ENCODE measurements at regions not wholly inside any gene's neighbourhood (a gene's known extent, or its start where the extent isn't known, plus 50 kb on each side); places are given as distances from the start of the nearest gene placed in this dataset.
"Not testable (repeated sequence)": the region's sequence is repeated elsewhere in the genome, so short reads cannot be mapped to it uniquely, and the experiment has no call there.

- no peak overlapping the region for H3K27ac Mint-ChIP-seq
- ATAC-seq (no peak), DNase-seq (no peak)
- H3K27me3 Mint-ChIP-seq = no peaks in the 10 kb centered on the region
- H3K36me3 Mint-ChIP-seq (ENCODE audit: low read depth) = no peaks in the 10 kb centered on the region
- no peaks in the 10 kb centered on the region for H3K4me1 Mint-ChIP-seq
- no peaks in the 10 kb centered on the region for H3K9me3 Mint-ChIP-seq
- H3K4me3 Mint-ChIP-seq = no peak overlapping the region
Observed at GRCh38 chr2:66279024-66279423, 155.9 kb upstream of the MEIS1 start.

GRCh38 chr2:66275984-66276383, 158.9 kb upstream of the MEIS1 start:
- no peak for ATAC-seq

DNA sequence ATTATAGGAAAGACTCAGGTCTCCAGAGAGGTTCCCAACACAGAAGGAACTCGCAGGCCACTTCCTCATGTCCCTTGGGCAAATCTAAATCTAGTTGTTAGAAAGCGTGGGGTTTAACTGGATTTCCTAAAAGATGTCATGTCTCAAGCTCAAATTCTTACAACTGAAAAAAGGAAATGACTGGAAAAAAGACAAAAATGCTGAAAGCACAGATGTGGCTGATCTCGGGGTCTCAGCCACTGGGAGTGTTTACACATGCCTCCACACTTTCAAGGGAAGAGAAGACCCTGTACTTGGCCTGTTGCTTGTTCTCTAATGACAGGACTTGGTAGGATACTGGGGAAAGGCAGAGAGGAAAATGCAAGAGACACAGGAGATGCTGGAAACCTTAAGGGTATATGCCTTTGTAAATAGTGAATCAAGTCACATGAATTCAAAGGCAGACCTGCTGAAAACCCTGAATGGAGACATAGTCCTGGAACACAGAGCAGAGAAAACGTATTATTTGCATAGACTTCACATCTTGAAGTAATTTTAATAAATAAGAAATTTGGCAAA, 160.9 kb upstream of the MEIS1 start:
- Mint-ChIP-seq H3K4me1 (no peaks in the 10 kb centered on the region), H3K9me3 (no peaks in the 10 kb centered on the region), H3K27me3 (no peaks in the 10 kb centered on the region), H3K36me3 (ENCODE audit: low read depth) (no peaks in the 10 kb centered on the region), H3K4me3 (no peak overlapping the region), H3K27ac (no peak overlapping the region)
- ATAC-seq (no peak), DNase-seq (no peak)

More at GRCh38 chr2:66275984-66276383, 158.9 kb upstream of the MEIS1 start:
- H3K4me3 Mint-ChIP-seq = no peak overlapping the region
- H3K9me3 Mint-ChIP-seq = no peaks in the 10 kb centered on the region
- H3K4me1 Mint-ChIP-seq = no peaks in the 10 kb centered on the region
- no peak for DNase-seq
- no peaks in the 10 kb centered on the region for H3K27me3 Mint-ChIP-seq
- H3K36me3 Mint-ChIP-seq (ENCODE audit: low read depth) = no peaks in the 10 kb centered on the region
- no peak overlapping the region for H3K27ac Mint-ChIP-seq

DNA sequence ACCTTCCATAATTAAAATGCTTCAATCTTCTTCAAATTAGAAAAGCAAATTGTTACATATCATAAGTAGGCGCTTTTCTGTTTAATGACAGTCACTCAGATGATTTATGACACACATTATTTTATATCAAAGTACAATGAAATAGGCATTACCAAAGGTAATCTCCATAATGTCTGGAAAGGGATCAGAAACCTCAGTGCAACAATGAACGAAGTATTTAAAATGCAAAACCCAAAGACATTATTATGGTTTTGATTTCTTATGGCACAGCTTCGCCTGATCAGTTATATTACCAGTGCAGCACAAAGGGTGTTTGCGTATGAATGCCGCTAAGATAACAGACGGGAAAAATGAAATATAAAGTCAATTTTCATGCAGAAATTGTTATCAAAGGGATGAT, 162.2 kb upstream of the MEIS1 start:
- ATAC-seq = no peak
- H3K4me3 Mint-ChIP-seq = no peak overlapping the region
- no peaks in the 10 kb centered on the region for H3K36me3 Mint-ChIP-seq (ENCODE audit: low read depth)
- no peak for DNase-seq
- no peaks in the 10 kb centered on the region for H3K27me3 Mint-ChIP-seq
- no peaks in the 10 kb centered on the region for H3K4me1 Mint-ChIP-seq
- no peaks in the 10 kb centered on the region for H3K9me3 Mint-ChIP-seq
- no peak overlapping the region for H3K27ac Mint-ChIP-seq

DNA sequence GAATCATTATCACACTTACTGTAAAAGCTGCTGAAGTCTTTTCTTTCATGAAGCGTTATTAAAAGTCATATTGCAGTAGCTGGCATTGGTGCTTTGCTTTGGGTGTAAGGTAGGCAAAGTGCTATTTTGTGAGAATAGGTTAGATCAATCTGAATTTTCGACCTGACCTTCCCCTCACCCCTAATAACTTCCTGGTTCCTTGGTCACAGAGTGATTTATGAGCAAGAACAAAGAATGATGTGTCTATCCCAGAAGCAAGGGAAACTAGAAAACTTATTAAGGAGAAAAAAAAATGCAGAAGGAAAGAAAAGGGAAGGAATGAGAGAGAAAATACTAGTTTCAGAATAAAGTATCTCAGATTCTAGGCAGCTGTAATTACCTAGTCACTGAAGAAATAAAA, 163.1 kb upstream of the MEIS1 start:
- no peak for DNase-seq
- H3K4me3 Mint-ChIP-seq = no peak overlapping the region
- no peak overlapping the region for H3K27ac Mint-ChIP-seq
- H3K27me3 Mint-ChIP-seq = no peaks in the 10 kb centered on the region
- no peaks in the 10 kb centered on the region for H3K4me1 Mint-ChIP-seq
- no peak for ATAC-seq
- no peaks in the 10 kb centered on the region for H3K9me3 Mint-ChIP-seq
- no peaks in the 10 kb centered on the region for H3K36me3 Mint-ChIP-seq (ENCODE audit: low read depth)

DNA sequence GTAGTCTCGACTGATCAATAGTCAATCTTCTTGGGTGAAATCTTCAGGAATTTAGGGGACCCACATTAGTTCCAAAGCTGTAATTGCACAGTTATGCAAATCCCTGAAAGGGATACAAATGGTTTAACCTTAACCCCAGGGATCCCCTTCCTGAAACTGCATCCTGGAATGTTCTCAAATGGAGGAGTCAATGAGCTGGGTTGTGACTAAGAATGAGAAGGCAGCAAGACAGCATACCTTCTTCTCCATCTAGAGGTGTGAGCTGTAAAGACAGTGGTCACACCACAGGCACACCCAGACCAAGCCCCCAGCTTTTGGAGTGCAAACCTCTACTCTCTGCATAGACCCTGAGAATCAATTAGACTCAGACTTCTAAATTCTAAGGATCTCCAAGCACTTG, 164.7 kb upstream of the MEIS1 start:
- Mint-ChIP-seq H3K4me1 (no peaks in the 10 kb centered on the region), H3K27me3 (no peaks in the 10 kb centered on the region), H3K27ac (no peak overlapping the region), H3K4me3 (no peak overlapping the region), H3K36me3 (ENCODE audit: low read depth) (no peaks in the 10 kb centered on the region), H3K9me3 (no peaks in the 10 kb centered on the region)
- no peak for DNase-seq
- no peak for ATAC-seq

DNA sequence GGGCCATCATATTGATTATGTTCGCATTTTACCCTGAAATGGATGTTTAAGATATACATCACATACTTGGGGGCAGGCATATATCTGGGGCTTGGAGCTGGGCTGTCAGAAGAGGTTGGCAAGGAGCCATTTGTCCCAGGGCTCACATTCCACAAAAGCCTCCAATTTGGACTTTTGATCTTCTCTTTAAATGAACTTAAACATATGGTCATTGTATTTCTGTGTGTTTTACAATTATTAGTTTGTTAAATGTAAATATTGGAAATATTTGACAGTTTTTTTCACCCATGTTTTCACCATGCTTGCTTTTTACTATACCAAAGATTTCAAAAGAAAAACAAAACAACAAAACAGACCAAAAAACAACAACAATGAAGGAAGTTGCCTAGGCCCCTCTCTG, 165.8 kb upstream of the MEIS1 start:
- no peak overlapping the region for H3K27ac Mint-ChIP-seq
- H3K27me3 Mint-ChIP-seq = no peaks in the 10 kb centered on the region
- DNase-seq (no peak), ATAC-seq (no peak)
- H3K9me3 Mint-ChIP-seq = no peaks in the 10 kb centered on the region
- H3K4me1 Mint-ChIP-seq = no peaks in the 10 kb centered on the region
- no peak overlapping the region for H3K4me3 Mint-ChIP-seq
- no peaks in the 10 kb centered on the region for H3K36me3 Mint-ChIP-seq (ENCODE audit: low read depth)

DNA sequence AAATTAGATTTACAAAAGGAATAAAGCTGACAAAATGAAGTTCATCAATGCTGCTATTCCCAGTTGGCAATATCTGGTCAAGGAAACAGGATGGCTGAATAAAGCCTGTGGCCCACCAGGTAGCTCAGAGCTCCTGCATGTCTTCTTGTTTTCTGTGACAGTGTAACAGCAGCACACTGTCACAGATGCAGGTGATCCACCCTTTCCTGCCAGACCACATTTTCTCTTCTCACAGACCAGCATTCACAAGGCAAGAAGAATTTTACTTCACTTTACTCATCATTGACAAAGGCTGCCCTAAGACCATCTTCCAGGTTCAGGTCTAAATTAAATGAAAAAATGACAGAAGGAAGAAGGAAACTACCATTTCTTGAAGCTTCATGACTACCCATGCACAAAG, 166.2 kb upstream of the MEIS1 start:
- H3K27me3 Mint-ChIP-seq = no peaks in the 10 kb centered on the region
- H3K4me1 Mint-ChIP-seq = no peaks in the 10 kb centered on the region
- no peaks in the 10 kb centered on the region for H3K36me3 Mint-ChIP-seq (ENCODE audit: low read depth)
- no peak overlapping the region for H3K27ac Mint-ChIP-seq
- ATAC-seq = no peak
- no peak for DNase-seq
- no peak overlapping the region for H3K4me3 Mint-ChIP-seq
- H3K9me3 Mint-ChIP-seq = no peaks in the 10 kb centered on the region

DNA sequence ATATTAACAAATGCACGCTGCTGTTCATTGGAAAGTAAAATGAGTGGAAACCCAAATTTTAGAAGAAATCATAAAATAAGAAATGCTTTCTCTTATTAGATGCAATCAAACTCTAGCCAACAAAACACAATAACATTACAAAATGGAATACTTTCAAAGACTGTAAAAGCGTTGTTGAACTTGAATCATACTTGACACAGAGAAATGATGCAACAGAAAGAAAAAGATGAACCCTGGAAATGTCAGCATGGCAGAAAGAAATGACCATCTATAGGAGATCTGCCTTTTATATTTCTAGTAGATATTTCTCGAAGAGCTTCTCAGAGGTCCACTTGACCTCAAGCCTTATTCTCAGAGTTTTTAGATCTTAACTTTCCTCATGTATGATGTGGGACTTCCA, 170.6 kb upstream of the MEIS1 start:
- no peaks in the 10 kb centered on the region for H3K36me3 Mint-ChIP-seq (ENCODE audit: low read depth)
- H3K27ac Mint-ChIP-seq = no peak overlapping the region
- no peak for ATAC-seq
- no peaks in the 10 kb centered on the region for H3K27me3 Mint-ChIP-seq
- DNase-seq = no peak
- H3K4me3 Mint-ChIP-seq = no peak overlapping the region
- no peaks in the 10 kb centered on the region for H3K4me1 Mint-ChIP-seq
- no peaks in the 10 kb centered on the region for H3K9me3 Mint-ChIP-seq

- Mint-ChIP-seq H3K27me3 (no peaks in the 10 kb centered on the region), H3K4me1 (no peaks in the 10 kb centered on the region), H3K36me3 (ENCODE audit: low read depth) (no peaks in the 10 kb centered on the region), H3K4me3 (no peak overlapping the region), H3K27ac (no peak overlapping the region), H3K9me3 (no peaks in the 10 kb centered on the region)
- DNase-seq = no peak
- no peak for ATAC-seq
Observed at GRCh38 chr2:66255867-66256266, 179.1 kb upstream of the MEIS1 start.

- no peak for ATAC-seq
- H3K27me3 Mint-ChIP-seq = no peaks in the 10 kb centered on the region
- H3K9me3 Mint-ChIP-seq = no peaks in the 10 kb centered on the region
- H3K27ac Mint-ChIP-seq = no peak overlapping the region
- DNase-seq = no peak
- no peaks in the 10 kb centered on the region for H3K4me1 Mint-ChIP-seq
- no peaks in the 10 kb centered on the region for H3K36me3 Mint-ChIP-seq (ENCODE audit: low read depth)
- no peak overlapping the region for H3K4me3 Mint-ChIP-seq
Observed at GRCh38 chr2:66255136-66255535, 179.8 kb upstream of the MEIS1 start.

DNA sequence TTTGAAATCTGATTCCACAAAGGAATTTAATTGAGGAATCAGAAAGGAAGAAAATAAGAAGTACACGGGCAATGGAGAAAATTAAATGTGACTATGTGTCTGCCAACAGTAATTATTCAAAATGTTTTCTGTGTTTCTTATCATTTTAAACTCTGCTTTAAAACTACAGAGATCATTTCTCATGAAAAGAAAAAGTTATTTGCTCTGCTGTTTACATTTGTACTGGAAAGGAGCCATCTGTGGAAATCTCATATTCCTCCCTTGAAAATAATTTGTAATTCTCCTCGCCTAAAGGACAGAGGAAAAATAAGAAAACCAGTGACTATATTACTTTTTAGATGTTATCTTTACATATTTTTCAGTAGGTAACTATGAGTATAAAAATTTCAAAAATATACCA, 181.9 kb upstream of the MEIS1 start:
- Mint-ChIP-seq H3K36me3 (ENCODE audit: low read depth) (no peaks in the 10 kb centered on the region), H3K4me1 (no peaks in the 10 kb centered on the region), H3K9me3 (no peaks in the 10 kb centered on the region), H3K4me3 (no peak overlapping the region), H3K27me3 (no peaks in the 10 kb centered on the region), H3K27ac (no peak overlapping the region)
- ATAC-seq (no peak), DNase-seq (no peak)

GRCh38 chr2:66252109-66252508, 182.8 kb upstream of the MEIS1 start:
- Mint-ChIP-seq H3K27ac (no peak overlapping the region), H3K4me3 (no peak overlapping the region), H3K27me3 (no peaks in the 10 kb centered on the region), H3K4me1 (no peaks in the 10 kb centered on the region), H3K36me3 (ENCODE audit: low read depth) (no peaks in the 10 kb centered on the region), H3K9me3 (no peaks in the 10 kb centered on the region)
- DNase-seq (no peak), ATAC-seq (no peak)

DNA sequence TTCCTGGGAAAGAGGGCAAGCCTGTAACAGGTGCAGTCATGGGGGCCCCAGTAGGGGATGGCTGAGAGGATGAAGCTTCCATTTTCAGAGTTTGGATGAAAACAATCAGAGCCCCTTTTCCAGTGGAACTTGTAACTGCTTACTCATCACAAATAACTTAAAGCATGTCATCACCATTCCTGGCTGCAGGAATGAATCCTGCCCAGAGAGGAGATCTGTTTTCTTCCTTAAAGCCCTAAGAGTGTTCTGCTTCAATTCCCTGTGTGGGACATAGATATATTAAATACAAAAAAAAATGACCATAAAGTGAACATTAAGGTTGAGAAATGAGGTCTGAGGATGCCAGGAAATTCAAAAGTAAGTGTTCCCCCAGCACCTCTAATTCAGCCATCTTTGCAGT, 183.4 kb upstream of the MEIS1 start:
- H3K4me1 Mint-ChIP-seq = no peaks in the 10 kb centered on the region
- H3K9me3 Mint-ChIP-seq = no peaks in the 10 kb centered on the region
- H3K36me3 Mint-ChIP-seq (ENCODE audit: low read depth) = no peaks in the 10 kb centered on the region
- H3K4me3 Mint-ChIP-seq = no peak overlapping the region
- ATAC-seq = no peak
- H3K27ac Mint-ChIP-seq = no peak overlapping the region
- peaks cover 2% of the 10 kb centered on the region for H3K27me3 Mint-ChIP-seq
- DNase-seq = no peak

DNA sequence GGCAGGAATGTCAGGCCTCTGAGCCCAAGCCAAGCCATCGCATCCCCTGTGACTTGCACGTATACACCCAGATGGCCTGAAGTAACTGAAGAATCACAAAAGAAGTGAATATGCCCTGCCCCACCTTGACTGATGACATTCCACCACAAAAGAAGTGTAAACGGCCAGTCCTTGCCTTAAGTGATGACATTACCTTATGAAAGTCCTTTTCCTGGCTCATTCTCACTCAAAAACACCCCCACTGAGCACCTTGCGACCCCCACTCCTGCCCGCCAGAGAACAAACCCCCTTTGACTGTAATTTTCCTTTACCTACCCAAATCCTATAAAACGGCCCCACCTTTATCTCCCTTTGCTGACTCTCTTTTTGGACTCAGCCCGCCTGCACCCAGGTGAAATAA, 185.8 kb upstream of the MEIS1 start:
- not testable (repeated sequence) for H3K36me3 Mint-ChIP-seq (ENCODE audit: low read depth); H3K4me1 Mint-ChIP-seq; H3K27me3 Mint-ChIP-seq; H3K27ac Mint-ChIP-seq; DNase-seq; H3K9me3 Mint-ChIP-seq; H3K4me3 Mint-ChIP-seq; ATAC-seq

DNA sequence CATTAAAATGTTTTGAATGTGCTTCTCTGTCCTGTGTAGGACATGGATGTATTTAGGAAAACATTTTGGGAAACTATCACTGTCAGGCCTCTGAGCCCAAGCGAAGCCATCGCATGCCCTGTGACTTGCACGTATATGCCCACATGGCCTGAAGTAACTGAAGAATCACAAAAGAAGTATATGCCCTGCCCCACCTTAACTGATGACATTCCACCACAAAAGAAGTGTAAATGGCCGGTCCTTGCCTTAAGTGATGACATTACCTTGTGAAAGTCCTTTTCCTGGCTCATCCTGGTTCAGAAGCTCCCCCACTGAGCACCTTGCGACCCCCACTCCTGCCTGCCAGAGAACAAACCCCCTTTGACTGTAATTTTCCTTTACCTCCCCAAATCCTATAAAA, 191.1 kb upstream of the MEIS1 start:
- ATAC-seq; H3K9me3 Mint-ChIP-seq; H3K4me1 Mint-ChIP-seq; H3K36me3 Mint-ChIP-seq (ENCODE audit: low read depth); H3K4me3 Mint-ChIP-seq; H3K27me3 Mint-ChIP-seq; H3K27ac Mint-ChIP-seq; DNase-seq: not testable (repeated sequence)

Data from activated naive CD8-positive, alpha-beta T cell treated with anti-CD3 and anti-CD28 coated beads, Interleukin-2, amount 50 U/mL, for 24 hours (primary cell).